ENCODE measurements at regions not wholly inside any gene's neighbourhood (a gene's known extent, or its start where the extent isn't known, plus 50 kb on each side); places are given as distances from the start of the nearest gene placed in this dataset.
A peak's percentile ranks its signal among the peaks of the same experiment; 100 is the strongest.

GRCh38 chr2:181169503-181169902 lies 189.1 kb downstream of the UBE2E3 start:
- no peak for TF ChIP-seq CTCF (IDR thresholded peaks at IDR 0.05; ENCODE audit: insufficient read depth, low read depth, low read length)
- DNase-seq (ENCODE audit: low read depth), result no peak

GRCh38 chr2:181170256-181170655 lies 189.9 kb downstream of the UBE2E3 start:
- no peak for TF ChIP-seq CTCF (IDR thresholded peaks at IDR 0.05; ENCODE audit: insufficient read depth, low read depth, low read length)
- no peak for DNase-seq (ENCODE audit: low read depth)

More at GRCh38 chr2:181169503-181169902, 189.1 kb downstream of the UBE2E3 start:
- H3K4me3 ChIP-seq (ENCODE audit: low read depth, low read length), result no peak overlapping the region

GRCh38 chr2:181172676-181173075 lies 192.3 kb downstream of the UBE2E3 start:
- H3K4me3 ChIP-seq (ENCODE audit: low read depth, low read length), result no peak overlapping the region
- no peak for TF ChIP-seq CTCF (IDR thresholded peaks at IDR 0.05; ENCODE audit: insufficient read depth, low read depth, low read length)
- DNase-seq (ENCODE audit: low read depth), result no peak

More at GRCh38 chr2:181170256-181170655, 189.9 kb downstream of the UBE2E3 start:
- no peak overlapping the region for H3K4me3 ChIP-seq (ENCODE audit: low read depth, low read length)

- peak; percentile 89 for DNase-seq (ENCODE audit: low read depth)
- TF ChIP-seq CTCF (IDR thresholded peaks at IDR 0.05; ENCODE audit: insufficient read depth, low read depth, low read length), result no peak
- H3K4me3 ChIP-seq (ENCODE audit: low read depth, low read length), result peak overlapping the region; percentile 19
Measured at GRCh38 chr2:181174611-181175580, 194.5 kb downstream of the UBE2E3 start.

GRCh38 chr2:181176540-181176939 lies 196.1 kb downstream of the UBE2E3 start:
- H3K4me3 ChIP-seq (ENCODE audit: low read depth, low read length), result no peak overlapping the region
- TF ChIP-seq CTCF (IDR thresholded peaks at IDR 0.05; ENCODE audit: insufficient read depth, low read depth, low read length), result no peak
- DNase-seq (ENCODE audit: low read depth), result peak; percentile 35

GRCh38 chr2:181177376-181177775 lies 197.0 kb downstream of the UBE2E3 start:
- TF ChIP-seq CTCF (IDR thresholded peaks at IDR 0.05; ENCODE audit: insufficient read depth, low read depth, low read length), result no peak
- DNase-seq (ENCODE audit: low read depth), result peak; percentile 37
- H3K4me3 ChIP-seq (ENCODE audit: low read depth, low read length), result no peak overlapping the region
